Right lobe of liver (tissue), 4 donors: ENCODE measurements at regions not wholly inside any gene's neighbourhood (a gene's known extent, or its start where the extent isn't known, plus 50 kb on each side); places are given as distances from the start of the nearest gene placed in this dataset.

Experiments used
- POLR2A ChIP-seq: fragments of 450-650 bp; IDR thresholded peaks from one replicate; pipeline ENCODE4 v1.6.1; 2017; ENCODE audit warnings: antibody characterized with exemption, mild to moderate bottlenecking
- TF ChIP-seq, protein P1 (sequence below), 4 donors: fragments of 200-600 bp in 3 of 4; fragments of 450-650 bp in 1 of 4; IDR thresholded peaks; one replicate each; pipeline versions ENCODE4 v1.5.1 to v1.8.0; 2016 to 2022; ENCODE audit warnings: antibody characterized with exemption in 4 of 4, mild to moderate bottlenecking in 2 of 4
- donor health status: DM: no; HTN: no; CAD: no.
- donor health status: DM: no; HTN: no; CAD: no.
- donor health status: DM: no; HTN: yes; CAD: no.

DNA sequence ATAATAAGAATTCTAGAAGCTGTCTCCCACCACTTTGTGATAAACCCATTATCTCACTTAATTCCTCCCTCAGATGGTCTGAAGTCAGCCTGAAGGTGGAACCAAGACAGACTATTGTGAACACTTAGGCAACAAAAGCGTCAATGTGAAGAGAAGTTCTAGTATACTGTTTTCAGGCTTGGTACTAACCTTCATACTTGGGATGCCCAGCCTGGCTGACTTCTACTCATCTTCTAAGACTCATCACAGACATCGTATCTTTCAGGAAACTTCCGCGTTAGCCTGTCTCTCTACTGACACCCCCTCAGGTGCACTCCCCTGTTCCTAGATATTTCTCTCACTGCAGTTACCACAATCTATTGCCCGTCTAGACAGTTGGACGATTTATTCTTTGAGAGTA is 201.2 kb downstream of the SATB1 start:
- TF ChIP-seq, protein P1, sequence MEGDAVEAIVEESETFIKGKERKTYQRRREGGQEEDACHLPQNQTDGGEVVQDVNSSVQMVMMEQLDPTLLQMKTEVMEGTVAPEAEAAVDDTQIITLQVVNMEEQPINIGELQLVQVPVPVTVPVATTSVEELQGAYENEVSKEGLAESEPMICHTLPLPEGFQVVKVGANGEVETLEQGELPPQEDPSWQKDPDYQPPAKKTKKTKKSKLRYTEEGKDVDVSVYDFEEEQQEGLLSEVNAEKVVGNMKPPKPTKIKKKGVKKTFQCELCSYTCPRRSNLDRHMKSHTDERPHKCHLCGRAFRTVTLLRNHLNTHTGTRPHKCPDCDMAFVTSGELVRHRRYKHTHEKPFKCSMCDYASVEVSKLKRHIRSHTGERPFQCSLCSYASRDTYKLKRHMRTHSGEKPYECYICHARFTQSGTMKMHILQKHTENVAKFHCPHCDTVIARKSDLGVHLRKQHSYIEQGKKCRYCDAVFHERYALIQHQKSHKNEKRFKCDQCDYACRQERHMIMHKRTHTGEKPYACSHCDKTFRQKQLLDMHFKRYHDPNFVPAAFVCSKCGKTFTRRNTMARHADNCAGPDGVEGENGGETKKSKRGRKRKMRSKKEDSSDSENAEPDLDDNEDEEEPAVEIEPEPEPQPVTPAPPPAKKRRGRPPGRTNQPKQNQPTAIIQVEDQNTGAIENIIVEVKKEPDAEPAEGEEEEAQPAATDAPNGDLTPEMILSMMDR (IDR thresholded peaks at IDR 0.05), result no peak
- TF ChIP-seq POLR2A, result no peak
